ENCODE measurements at regions not wholly inside any gene's neighbourhood (a gene's known extent, or its start where the extent isn't known, plus 50 kb on each side); places are given as distances from the start of the nearest gene placed in this dataset.

- TF ChIP-seq CTCF (IDR thresholded peaks at IDR 0.05) (no peak), POLR2A (IDR thresholded peaks at IDR 0.05) (no peak)
- Histone ChIP-seq H3K27me3 (no peaks in the 10 kb centered on the region), H3K27ac (no peak overlapping the region), H3K4me1 (no peaks in the 10 kb centered on the region), H3K4me3 (no peak overlapping the region), H3K9me3 (no peaks in the 10 kb centered on the region), H3K36me3 (no peaks in the 10 kb centered on the region)
- no peak for DNase-seq
These were observed 378.5 kb upstream of the LMO3 start for GRCh38 chr12:16984484-16984883.

- DNase-seq, result no peak
- H3K27ac ChIP-seq, result no peak overlapping the region
- H3K4me3 ChIP-seq, result no peak overlapping the region
- H3K9me3 ChIP-seq, result no peaks in the 10 kb centered on the region
- TF ChIP-seq POLR2A (IDR thresholded peaks at IDR 0.05), result no peak
- TF ChIP-seq CTCF (IDR thresholded peaks at IDR 0.05), result no peak
- H3K4me1 ChIP-seq, result no peaks in the 10 kb centered on the region
- H3K27me3 ChIP-seq, result no peaks in the 10 kb centered on the region
- H3K36me3 ChIP-seq, result no peaks in the 10 kb centered on the region
These were observed 367.2 kb upstream of the LMO3 start for GRCh38 chr12:16972923-16973770.

- no peak overlapping the region for H3K4me3 ChIP-seq
- H3K4me1 ChIP-seq, result no peaks in the 10 kb centered on the region
- H3K27me3 ChIP-seq, result no peaks in the 10 kb centered on the region
- TF ChIP-seq POLR2A (IDR thresholded peaks at IDR 0.05) (no peak), CTCF (IDR thresholded peaks at IDR 0.05) (no peak)
- H3K36me3 ChIP-seq, result no peaks in the 10 kb centered on the region
- DNase-seq, result no peak
- H3K27ac ChIP-seq, result no peak overlapping the region
- no peaks in the 10 kb centered on the region for H3K9me3 ChIP-seq
These were observed 356.9 kb upstream of the LMO3 start for GRCh38 chr12:16962889-16963288.

- Histone ChIP-seq H3K4me1 (no peaks in the 10 kb centered on the region), H3K9me3 (no peaks in the 10 kb centered on the region), H3K36me3 (no peaks in the 10 kb centered on the region), H3K27me3 (no peaks in the 10 kb centered on the region), H3K27ac (no peak overlapping the region), H3K4me3 (no peak overlapping the region)
- TF ChIP-seq CTCF (IDR thresholded peaks at IDR 0.05), result no peak
- TF ChIP-seq POLR2A (IDR thresholded peaks at IDR 0.05), result no peak
- no peak for DNase-seq
These were observed 349.2 kb upstream of the LMO3 start for GRCh38 chr12:16955083-16955657.

GRCh38 chr12:16949871-16950667 lies 344.1 kb upstream of the LMO3 start:
- H3K9me3 ChIP-seq, result no peaks in the 10 kb centered on the region
- no peak overlapping the region for H3K27ac ChIP-seq
- no peaks in the 10 kb centered on the region for H3K36me3 ChIP-seq
- H3K27me3 ChIP-seq, result no peaks in the 10 kb centered on the region
- TF ChIP-seq POLR2A (IDR thresholded peaks at IDR 0.05), result no peak
- no peak for TF ChIP-seq CTCF (IDR thresholded peaks at IDR 0.05)
- H3K4me3 ChIP-seq, result no peak overlapping the region
- DNase-seq, result no peak
- H3K4me1 ChIP-seq, result no peaks in the 10 kb centered on the region

Data from Peyer's patch (tissue), 4 donors.